Neutrophil (primary cell): ENCODE measurements at regions not wholly inside any gene's neighbourhood (a gene's known extent, or its start where the extent isn't known, plus 50 kb on each side); places are given as distances from the start of the nearest gene placed in this dataset.

Experiments used
- H3K27ac ChIP-seq: fragments of 200-600 bp; sonication (generic); 2 replicates; pipeline ENCODE4 v1.5.1; 2016; ENCODE audit warnings: mild to moderate bottlenecking, moderate library complexity
- H3K27me3 ChIP-seq: fragments of 200-600 bp; sonication (generic); 2 replicates; pipeline ENCODE4 v1.6.0; 2016; ENCODE audit warnings: mild to moderate bottlenecking
- H3K36me3 ChIP-seq: fragments of 200-600 bp; sonication (generic); 2 replicates; pipeline ENCODE4 v1.5.1; 2017
- H3K4me1 ChIP-seq, 2 experiments: fragments of 200-600 bp in 1 of 2; sonication (generic) in 1 of 2; 1 replicate in 1 of 2; 2 replicates in 1 of 2; pipeline versions ENCODE4 v1.5.1 to v1.6.1; 2013 to 2016; ENCODE audit warnings: low read depth in 1 of 2, low read length in 1 of 2, mild to moderate bottlenecking in 1 of 2, moderate library complexity in 1 of 2; ENCODE audit not compliant: control insufficient read depth in 1 of 2, insufficient read depth in 1 of 2
- H3K4me3 ChIP-seq, 2 experiments: fragments of 200-600 bp in 1 of 2; sonication (generic) in 1 of 2; 1 replicate in 1 of 2; 2 replicates in 1 of 2; pipeline ENCODE4 v1.5.1; 2013 to 2016; ENCODE audit warnings: low read depth in 1 of 2, low read length in 1 of 2, mild to moderate bottlenecking in 1 of 2, moderate library complexity in 1 of 2
- H3K9me3 ChIP-seq: fragments of 200-600 bp; sonication (generic); 2 replicates; pipeline ENCODE4 v1.5.1; 2016
- CTCF ChIP-seq: fragments of 200-600 bp; sonication (generic); IDR thresholded peaks from 2 replicates; pipeline ENCODE4 v1.5.1; 2016; ENCODE audit warnings: antibody characterized with exemption

GRCh38 chr22:48556751-48557150 lies 1270.9 kb downstream of the BRD1 start:
- Histone ChIP-seq H3K36me3 (no peaks in the 10 kb centered on the region), H3K4me1 (no peaks in the 10 kb centered on the region), H3K4me3 (no peak overlapping the region), H3K27me3 (no peaks in the 10 kb centered on the region), H3K27ac (no peak overlapping the region), H3K9me3 (no peaks in the 10 kb centered on the region)
- no peak for TF ChIP-seq CTCF

- no peaks in the 10 kb centered on the region for H3K9me3 ChIP-seq
- H3K36me3 ChIP-seq: no peaks in the 10 kb centered on the region
- H3K4me1 ChIP-seq: no peaks in the 10 kb centered on the region
- H3K27ac ChIP-seq: no peak overlapping the region
- no peak for TF ChIP-seq CTCF
- H3K4me3 ChIP-seq: no peak overlapping the region
- H3K27me3 ChIP-seq: no peaks in the 10 kb centered on the region
Observed at GRCh38 chr22:48556222-48556621, 1271.5 kb downstream of the BRD1 start.

GRCh38 chr22:48555606-48556005 lies 1272.1 kb downstream of the BRD1 start:
- Histone ChIP-seq H3K4me1 (no peaks in the 10 kb centered on the region), H3K4me3 (no peak overlapping the region), H3K27ac (no peak overlapping the region), H3K9me3 (no peaks in the 10 kb centered on the region), H3K36me3 (no peaks in the 10 kb centered on the region), H3K27me3 (no peaks in the 10 kb centered on the region)
- no peak for TF ChIP-seq CTCF

- no peak overlapping the region for H3K4me3 ChIP-seq
- no peaks in the 10 kb centered on the region for H3K9me3 ChIP-seq
- H3K27ac ChIP-seq: no peak overlapping the region
- no peak for TF ChIP-seq CTCF
- no peaks in the 10 kb centered on the region for H3K36me3 ChIP-seq
- no peaks in the 10 kb centered on the region for H3K27me3 ChIP-seq
- no peaks in the 10 kb centered on the region for H3K4me1 ChIP-seq
Observed at GRCh38 chr22:48554893-48555572, 1272.6 kb downstream of the BRD1 start.

- H3K36me3 ChIP-seq: no peaks in the 10 kb centered on the region
- no peaks in the 10 kb centered on the region for H3K27me3 ChIP-seq
- no peak for TF ChIP-seq CTCF
- no peaks in the 10 kb centered on the region for H3K9me3 ChIP-seq
- no peak overlapping the region for H3K4me3 ChIP-seq
- no peaks in the 10 kb centered on the region for H3K4me1 ChIP-seq
- H3K27ac ChIP-seq: no peak overlapping the region
Observed at GRCh38 chr22:48553694-48554308, 1273.9 kb downstream of the BRD1 start.
